Fibroblast of mammary gland (primary cell): ENCODE measurements at regions not wholly inside any gene's neighbourhood (a gene's known extent, or its start where the extent isn't known, plus 50 kb on each side); places are given as distances from the start of the nearest gene placed in this dataset.

Source experiments
- DNase-seq: peaks from one replicate; pipeline ENCODE4 v3.0.0-alpha.2; 2010; ENCODE audit warnings: low read depth
- H3K4me3 ChIP-seq: 2 replicates; pipeline ENCODE4 v1.5.1; 2011; ENCODE audit warnings: low read depth, mild to moderate bottlenecking, low read length, moderate library complexity; ENCODE audit not compliant: control insufficient read depth
- TF ChIP-seq, protein P1 (sequence below): conservative IDR thresholded peaks from 2 replicates; pipeline ENCODE4 v1.5.1; 2011; ENCODE audit warnings: low read depth, low read length, inconsistent platforms; ENCODE audit not compliant: control insufficient read depth, insufficient read depth

- no peak overlapping the region for H3K4me3 ChIP-seq
- TF ChIP-seq, protein P1, sequence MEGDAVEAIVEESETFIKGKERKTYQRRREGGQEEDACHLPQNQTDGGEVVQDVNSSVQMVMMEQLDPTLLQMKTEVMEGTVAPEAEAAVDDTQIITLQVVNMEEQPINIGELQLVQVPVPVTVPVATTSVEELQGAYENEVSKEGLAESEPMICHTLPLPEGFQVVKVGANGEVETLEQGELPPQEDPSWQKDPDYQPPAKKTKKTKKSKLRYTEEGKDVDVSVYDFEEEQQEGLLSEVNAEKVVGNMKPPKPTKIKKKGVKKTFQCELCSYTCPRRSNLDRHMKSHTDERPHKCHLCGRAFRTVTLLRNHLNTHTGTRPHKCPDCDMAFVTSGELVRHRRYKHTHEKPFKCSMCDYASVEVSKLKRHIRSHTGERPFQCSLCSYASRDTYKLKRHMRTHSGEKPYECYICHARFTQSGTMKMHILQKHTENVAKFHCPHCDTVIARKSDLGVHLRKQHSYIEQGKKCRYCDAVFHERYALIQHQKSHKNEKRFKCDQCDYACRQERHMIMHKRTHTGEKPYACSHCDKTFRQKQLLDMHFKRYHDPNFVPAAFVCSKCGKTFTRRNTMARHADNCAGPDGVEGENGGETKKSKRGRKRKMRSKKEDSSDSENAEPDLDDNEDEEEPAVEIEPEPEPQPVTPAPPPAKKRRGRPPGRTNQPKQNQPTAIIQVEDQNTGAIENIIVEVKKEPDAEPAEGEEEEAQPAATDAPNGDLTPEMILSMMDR, result no peak
- no peak for DNase-seq
Observed at GRCh38 chr2:128606837-128607236, 288.2 kb upstream of the HS6ST1 start.

DNA sequence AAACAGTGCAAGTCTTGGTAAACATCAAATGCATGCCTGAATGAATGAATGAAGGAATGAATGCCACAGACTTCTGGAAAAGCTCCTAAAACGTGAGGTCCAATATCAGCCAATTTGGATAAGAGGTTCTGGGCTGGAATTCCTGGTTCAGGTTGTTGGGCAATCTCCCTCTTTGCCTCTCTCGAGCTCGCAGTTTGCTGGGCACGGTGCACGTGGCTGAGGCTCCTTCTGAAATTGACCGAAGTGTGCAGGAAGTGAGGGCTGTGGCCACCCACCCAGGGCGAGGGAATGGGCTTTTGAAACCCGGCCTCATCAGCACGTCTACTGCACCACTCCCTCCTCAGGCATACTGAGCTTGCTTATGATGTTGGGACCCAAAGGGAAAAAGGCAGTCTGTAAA is 288.8 kb upstream of the HS6ST1 start:
- no peak overlapping the region for H3K4me3 ChIP-seq
- no peak for DNase-seq
- TF ChIP-seq, protein P1, result no peak

- TF ChIP-seq, protein P1, result no peak
- no peak overlapping the region for H3K4me3 ChIP-seq
- no peak for DNase-seq
Observed at GRCh38 chr2:128607911-128608506, 289.3 kb upstream of the HS6ST1 start.

GRCh38 chr2:128608921-128609880 is 290.5 kb upstream of the HS6ST1 start:
- no peak overlapping the region for H3K4me3 ChIP-seq
- TF ChIP-seq, protein P1, result no peak
- DNase-seq, result no peak

GRCh38 chr2:128610496-128610895 is 291.8 kb upstream of the HS6ST1 start:
- no peak overlapping the region for H3K4me3 ChIP-seq
- TF ChIP-seq, protein P1, result no peak
- no peak for DNase-seq

GRCh38 chr2:128611421-128612320 is 293.0 kb upstream of the HS6ST1 start:
- no peak for DNase-seq
- TF ChIP-seq, protein P1, result no peak
- H3K4me3 ChIP-seq, result no peak overlapping the region
